ENCODE measurements at regions not wholly inside any gene's neighbourhood (a gene's known extent, or its start where the extent isn't known, plus 50 kb on each side); places are given as distances from the start of the nearest gene placed in this dataset.

DNA sequence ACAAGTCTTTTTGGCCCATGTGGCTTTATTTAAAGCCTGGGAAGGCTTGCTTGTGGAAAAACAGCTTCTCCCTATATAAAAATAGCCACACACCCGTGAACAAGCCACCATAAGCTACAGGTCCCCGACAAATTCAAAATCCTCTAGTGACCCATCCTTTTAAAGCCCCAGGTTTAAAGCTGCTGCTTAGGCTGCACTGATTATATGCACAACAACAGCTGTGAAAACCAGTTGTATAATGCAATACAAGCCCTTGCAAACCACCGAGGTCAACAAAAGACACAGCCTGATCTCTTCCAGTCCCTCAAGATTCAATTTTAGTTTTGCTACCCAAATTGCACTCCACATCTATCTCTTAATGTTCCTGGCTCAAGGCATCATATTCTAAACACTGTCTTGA is 186.0 kb upstream of the WDFY3 start:
- H3K9me3 ChIP-seq (ENCODE audit: low read length) = no peaks in the 10 kb centered on the region
- H2AFZ ChIP-seq (ENCODE audit: low read length) = no peak overlapping the region
- H3K4me2 ChIP-seq (ENCODE audit: low read length) = no peak overlapping the region
- no peak for TF ChIP-seq EZH2 (IDR thresholded peaks at IDR 0.05; ENCODE audit: borderline replicate concordance, low read length)
- no peak for TF ChIP-seq CTCF (IDR thresholded peaks at IDR 0.05; ENCODE audit: low read length)
- no peaks in the 10 kb centered on the region for H3K27me3 ChIP-seq (ENCODE audit: insufficient read depth, low read length)
- peaks cover 59% of the 10 kb centered on the region for H3K4me1 ChIP-seq (ENCODE audit: insufficient read depth, low read length, severe bottlenecking)
- H3K27ac ChIP-seq (ENCODE audit: low read depth, low read length, poor library complexity, severe bottlenecking) = peak overlapping the region; percentile 6
- H4K20me1 ChIP-seq (ENCODE audit: insufficient read depth, low read length) = no peaks in the 10 kb centered on the region
- peaks cover 26% of the 10 kb centered on the region for H3K79me2 ChIP-seq (ENCODE audit: insufficient read depth, low read length)
- no peak overlapping the region; the same call in 1 of the 2 replicates for H3K9ac ChIP-seq (ENCODE audit: low read length)
- no peaks in the 10 kb centered on the region for H3F3A ChIP-seq (ENCODE audit: insufficient read depth, low read length)
- no peaks in the 10 kb centered on the region for H3K36me3 ChIP-seq (ENCODE audit: insufficient read depth, low read length)
- H3K4me3 ChIP-seq (ENCODE audit: low read depth, low read length, poor library complexity, severe bottlenecking) = no peak overlapping the region
- H3K9me2 ChIP-seq (ENCODE audit: low read depth, low read length) = no peaks in the 10 kb centered on the region

DNA sequence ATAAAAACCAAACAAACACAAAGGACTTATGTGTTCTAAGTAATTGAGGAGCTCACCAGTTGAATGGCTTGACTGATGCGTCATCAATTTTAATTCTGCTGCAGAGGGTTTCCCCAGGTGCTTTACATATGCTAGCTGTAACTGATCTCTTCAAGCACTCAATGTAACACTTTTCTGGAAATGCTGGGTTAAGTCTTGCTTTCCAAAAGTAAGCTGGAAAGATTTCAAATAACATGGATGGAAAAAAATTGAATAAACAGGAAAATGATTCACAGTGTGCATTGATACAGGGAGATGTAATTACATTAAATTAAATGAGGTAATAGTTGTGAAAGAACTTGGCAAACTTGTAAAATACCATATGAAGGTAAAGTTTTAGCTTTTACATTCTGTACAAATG is 186.7 kb upstream of the WDFY3 start:
- Histone ChIP-seq H3K27me3 (ENCODE audit: insufficient read depth, low read length) (no peaks in the 10 kb centered on the region), H3K4me2 (ENCODE audit: low read length) (no peak overlapping the region), H2AFZ (ENCODE audit: low read length) (no peak overlapping the region), H4K20me1 (ENCODE audit: insufficient read depth, low read length) (no peaks in the 10 kb centered on the region), H3K27ac (ENCODE audit: low read depth, low read length, poor library complexity, severe bottlenecking) (no peak overlapping the region), H3K4me3 (ENCODE audit: low read depth, low read length, poor library complexity, severe bottlenecking) (no peak overlapping the region), H3K9ac (ENCODE audit: low read length) (no peak overlapping the region), H3K4me1 (ENCODE audit: insufficient read depth, low read length, severe bottlenecking) (peaks cover 52% of the 10 kb centered on the region), H3F3A (ENCODE audit: insufficient read depth, low read length) (no peaks in the 10 kb centered on the region), H3K36me3 (ENCODE audit: insufficient read depth, low read length) (no peaks in the 10 kb centered on the region), H3K79me2 (ENCODE audit: insufficient read depth, low read length) (peaks cover 20% of the 10 kb centered on the region; the same call in 1 of the 2 replicates), H3K9me3 (ENCODE audit: low read length) (no peaks in the 10 kb centered on the region), H3K9me2 (ENCODE audit: low read depth, low read length) (no peaks in the 10 kb centered on the region)
- TF ChIP-seq CTCF (IDR thresholded peaks at IDR 0.05; ENCODE audit: low read length) (no peak), EZH2 (IDR thresholded peaks at IDR 0.05; ENCODE audit: borderline replicate concordance, low read length) (no peak)

GRCh38 chr4:85154591-85154990 is 188.1 kb upstream of the WDFY3 start:
- Histone ChIP-seq H3K4me3 (ENCODE audit: low read depth, low read length, poor library complexity, severe bottlenecking) (no peak overlapping the region), H3F3A (ENCODE audit: insufficient read depth, low read length) (no peaks in the 10 kb centered on the region), H4K20me1 (ENCODE audit: insufficient read depth, low read length) (no peaks in the 10 kb centered on the region), H3K36me3 (ENCODE audit: insufficient read depth, low read length) (no peaks in the 10 kb centered on the region), H3K4me2 (ENCODE audit: low read length) (no peak overlapping the region), H3K79me2 (ENCODE audit: insufficient read depth, low read length) (0 out of 2 replicates have a peak, but pooled peaks cover 11% of the 10 kb centered on the region), H3K4me1 (ENCODE audit: insufficient read depth, low read length, severe bottlenecking) (peaks cover 38% of the 10 kb centered on the region), H2AFZ (ENCODE audit: low read length) (no peak overlapping the region), H3K9me2 (ENCODE audit: low read depth, low read length) (no peaks in the 10 kb centered on the region), H3K9me3 (ENCODE audit: low read length) (no peaks in the 10 kb centered on the region), H3K27me3 (ENCODE audit: insufficient read depth, low read length) (no peaks in the 10 kb centered on the region), H3K27ac (ENCODE audit: low read depth, low read length, poor library complexity, severe bottlenecking) (no peak overlapping the region), H3K9ac (ENCODE audit: low read length) (no peak overlapping the region)
- TF ChIP-seq EZH2 (IDR thresholded peaks at IDR 0.05; ENCODE audit: borderline replicate concordance, low read length) (no peak), CTCF (IDR thresholded peaks at IDR 0.05; ENCODE audit: low read length) (no peak)
